ENCODE measurements at regions not wholly inside any gene's neighbourhood (a gene's known extent, or its start where the extent isn't known, plus 50 kb on each side); places are given as distances from the start of the nearest gene placed in this dataset.

GRCh38 chr1:184163674-184164465 is 112.3 kb downstream of the TSEN15 start:
- TF ChIP-seq EZH2 (IDR thresholded peaks at IDR 0.05; ENCODE audit: borderline replicate concordance, low read depth, low read length, severe bottlenecking) (no peak), CTCF (IDR thresholded peaks at IDR 0.05; ENCODE audit: borderline replicate concordance, extremely low read depth, low read length, poor library complexity, severe bottlenecking) (no peak)
